ENCODE measurements at regions not wholly inside any gene's neighbourhood (a gene's known extent, or its start where the extent isn't known, plus 50 kb on each side); places are given as distances from the start of the nearest gene placed in this dataset.

- Histone ChIP-seq H3K4me3 (no peak overlapping the region), H3K4me1 (no peaks in the 10 kb centered on the region), H3K27ac (no peak overlapping the region), H3K27me3 (peaks cover 0 to 7% (median 0%) of the 10 kb centered on the region in 4 donors), H3K36me3 (no peaks in the 10 kb centered on the region), H3K9me3 (no peaks in the 10 kb centered on the region)
- DNase-seq (no peak), ATAC-seq (no peak), FAIRE-seq (no peak)
- no peak for TF ChIP-seq CTCF (IDR thresholded peaks at IDR 0.05)
- intact Hi-C loops (cut with DNase I): no loop called here
- WGBS, 2 donors: 34 to 35% methylated on average over 30 of the region's 30 CpGs
Measured at GRCh38 chr6:40754461-40755045, 167.4 kb upstream of the LRFN2 start.

GRCh38 chr6:40753675-40754448, 166.7 kb upstream of the LRFN2 start:
- intact Hi-C loops (cut with DNase I): no loop called here

GRCh38 chr6:40753048-40753447, 165.9 kb upstream of the LRFN2 start:
- FAIRE-seq (no peak), DNase-seq (no peak), ATAC-seq (no peak)
- Histone ChIP-seq H3K27ac (no peak overlapping the region), H3K9me3 (no peaks in the 10 kb centered on the region), H3K4me3 (no peak overlapping the region), H3K4me1 (no peaks in the 10 kb centered on the region), H3K36me3 (no peaks in the 10 kb centered on the region), H3K27me3 (peaks cover 0 to 7% (median 0%) of the 10 kb centered on the region in 4 donors)
- 73 to 75% methylated on average over 3 of the region's 3 CpGs for WGBS, 2 donors
- no peak for TF ChIP-seq CTCF (IDR thresholded peaks at IDR 0.05)
- intact Hi-C loops (cut with DNase I): no loop called here

More at GRCh38 chr6:40753675-40754448, 166.7 kb upstream of the LRFN2 start:
- Histone ChIP-seq H3K4me3 (no peak overlapping the region), H3K36me3 (no peaks in the 10 kb centered on the region), H3K27me3 (peaks cover 0 to 7% (median 0%) of the 10 kb centered on the region in 4 donors), H3K27ac (no peak overlapping the region), H3K4me1 (no peaks in the 10 kb centered on the region), H3K9me3 (no peaks in the 10 kb centered on the region)
- WGBS, 2 donors: 57 to 71% methylated on average over 3 of the region's 3 CpGs
- TF ChIP-seq CTCF (IDR thresholded peaks at IDR 0.05): no peak
- no peak for FAIRE-seq
- ATAC-seq: no peak
- DNase-seq: no peak

GRCh38 chr6:40744835-40745234, 157.7 kb upstream of the LRFN2 start:
- FAIRE-seq (no peak), ATAC-seq (no peak), DNase-seq (no peak)
- no peaks in the 10 kb centered on the region for H3K9me3 ChIP-seq
- H3K27ac ChIP-seq: no peak overlapping the region
- no peak for TF ChIP-seq CTCF (IDR thresholded peaks at IDR 0.05)
- no peaks in the 10 kb centered on the region for H3K36me3 ChIP-seq
- intact Hi-C loops (cut with DNase I): no loop called here
- H3K4me1 ChIP-seq: no peaks in the 10 kb centered on the region
- no peak overlapping the region for H3K4me3 ChIP-seq
- WGBS, 2 donors: 29 to 31% methylated on average over 4 of the region's 4 CpGs
- no peaks in the 10 kb centered on the region for H3K27me3 ChIP-seq

All from pancreas (tissue), 10 donors.